ENCODE measurements at regions not wholly inside any gene's neighbourhood (a gene's known extent, or its start where the extent isn't known, plus 50 kb on each side); places are given as distances from the start of the nearest gene placed in this dataset.

- TF ChIP-seq, protein P1, sequence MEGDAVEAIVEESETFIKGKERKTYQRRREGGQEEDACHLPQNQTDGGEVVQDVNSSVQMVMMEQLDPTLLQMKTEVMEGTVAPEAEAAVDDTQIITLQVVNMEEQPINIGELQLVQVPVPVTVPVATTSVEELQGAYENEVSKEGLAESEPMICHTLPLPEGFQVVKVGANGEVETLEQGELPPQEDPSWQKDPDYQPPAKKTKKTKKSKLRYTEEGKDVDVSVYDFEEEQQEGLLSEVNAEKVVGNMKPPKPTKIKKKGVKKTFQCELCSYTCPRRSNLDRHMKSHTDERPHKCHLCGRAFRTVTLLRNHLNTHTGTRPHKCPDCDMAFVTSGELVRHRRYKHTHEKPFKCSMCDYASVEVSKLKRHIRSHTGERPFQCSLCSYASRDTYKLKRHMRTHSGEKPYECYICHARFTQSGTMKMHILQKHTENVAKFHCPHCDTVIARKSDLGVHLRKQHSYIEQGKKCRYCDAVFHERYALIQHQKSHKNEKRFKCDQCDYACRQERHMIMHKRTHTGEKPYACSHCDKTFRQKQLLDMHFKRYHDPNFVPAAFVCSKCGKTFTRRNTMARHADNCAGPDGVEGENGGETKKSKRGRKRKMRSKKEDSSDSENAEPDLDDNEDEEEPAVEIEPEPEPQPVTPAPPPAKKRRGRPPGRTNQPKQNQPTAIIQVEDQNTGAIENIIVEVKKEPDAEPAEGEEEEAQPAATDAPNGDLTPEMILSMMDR (IDR thresholded peaks at IDR 0.05) = no peak
- peaks cover 0 to 18% of the 10 kb centered on the region in 2 donors for H3K9me3 ChIP-seq
- ATAC-seq (no peak), DNase-seq (no peak)
- no peaks in the 10 kb centered on the region for H3K27me3 ChIP-seq
- intact Hi-C loops (cut with DNase I) = no loop called here
- H3K4me3 ChIP-seq = no peak overlapping the region
- H3K27ac ChIP-seq = no peak overlapping the region
- H3K4me1 ChIP-seq = no peaks in the 10 kb centered on the region
- H3K36me3 ChIP-seq = no peaks in the 10 kb centered on the region
These were observed 78.3 kb upstream of the CHST9 start for GRCh38 chr18:27263369-27263768.

GRCh38 chr18:27261769-27262549 is 76.9 kb upstream of the CHST9 start:
- DNase-seq = no peak
- peaks cover 0 to 18% of the 10 kb centered on the region in 2 donors for H3K9me3 ChIP-seq
- intact Hi-C loops (cut with DNase I) = no loop called here
- H3K4me3 ChIP-seq = no peak overlapping the region
- no peak for ATAC-seq
- no peaks in the 10 kb centered on the region for H3K27me3 ChIP-seq
- no peak overlapping the region for H3K27ac ChIP-seq
- no peaks in the 10 kb centered on the region for H3K4me1 ChIP-seq
- TF ChIP-seq, protein P1 (IDR thresholded peaks at IDR 0.05) = no peak
- H3K36me3 ChIP-seq = no peaks in the 10 kb centered on the region

- DNase-seq (no peak), ATAC-seq (no peak)
- Histone ChIP-seq H3K4me3 (no peak overlapping the region), H3K27me3 (no peaks in the 10 kb centered on the region), H3K27ac (no peak overlapping the region), H3K36me3 (no peaks in the 10 kb centered on the region), H3K9me3 (no peaks in the 10 kb centered on the region), H3K4me1 (no peaks in the 10 kb centered on the region)
- intact Hi-C loops (cut with DNase I) = no loop called here
- TF ChIP-seq, protein P1 (IDR thresholded peaks at IDR 0.05) = no peak
These were observed 68.5 kb upstream of the CHST9 start for GRCh38 chr18:27253571-27253970.

GRCh38 chr18:27250471-27250870 is 65.4 kb upstream of the CHST9 start:
- no peak for DNase-seq
- Histone ChIP-seq H3K4me1 (no peaks in the 10 kb centered on the region), H3K27me3 (no peaks in the 10 kb centered on the region), H3K4me3 (no peak overlapping the region), H3K9me3 (no peaks in the 10 kb centered on the region), H3K27ac (no peak overlapping the region), H3K36me3 (no peaks in the 10 kb centered on the region)
- TF ChIP-seq, protein P1 (IDR thresholded peaks at IDR 0.05) = no peak
- ATAC-seq = no peak
- intact Hi-C loops (cut with DNase I) = no loop called here

- Histone ChIP-seq H3K9me3 (no peaks in the 10 kb centered on the region), H3K27me3 (no peaks in the 10 kb centered on the region), H3K4me1 (no peaks in the 10 kb centered on the region), H3K4me3 (no peak overlapping the region), H3K27ac (no peak overlapping the region), H3K36me3 (no peaks in the 10 kb centered on the region)
- intact Hi-C loops (cut with DNase I) = no loop called here
- ATAC-seq = no peak
- DNase-seq = no peak
- TF ChIP-seq, protein P1 (IDR thresholded peaks at IDR 0.05) = no peak
These were observed 64.8 kb upstream of the CHST9 start for GRCh38 chr18:27249933-27250332.

Data from left lung (tissue), 4 donors.